Type B pancreatic cell (in vitro differentiated cells): ENCODE measurements at regions not wholly inside any gene's neighbourhood (a gene's known extent, or its start where the extent isn't known, plus 50 kb on each side); places are given as distances from the start of the nearest gene placed in this dataset.

Source experiments
- DNase-seq: peaks from one replicate; pipeline ENCODE4 v3.0.0; 2021; ENCODE audit warnings: mixed read lengths; ENCODE audit not compliant: unreplicated experiment; ENCODE audit errors: extremely low spot score
- H3K27ac Mint-ChIP-seq: 2 replicates; pipeline ENCODE4 v1.8.0; 2021; ENCODE audit warnings: mild to moderate bottlenecking, mixed read lengths
- H3K27me3 Mint-ChIP-seq: 2 replicates; pipeline ENCODE4 v1.8.0; 2021; ENCODE audit warnings: mixed read lengths
- H3K36me3 Mint-ChIP-seq: 2 replicates; pipeline ENCODE4 v1.8.0; 2021; ENCODE audit warnings: mixed read lengths
- H3K4me1 Mint-ChIP-seq: one replicate; pipeline ENCODE4 v1.8.0; 2021; ENCODE audit warnings: mixed read lengths; ENCODE audit not compliant: unreplicated experiment
- H3K4me3 Mint-ChIP-seq: 2 replicates; pipeline ENCODE4 v1.8.0; 2021; ENCODE audit warnings: mild to moderate bottlenecking, mixed read lengths
- H3K9me3 Mint-ChIP-seq: 2 replicates; pipeline ENCODE4 v1.8.0; 2021; ENCODE audit warnings: mixed read lengths
- CTCF ChIP-seq: fragments of 200-600 bp; sonication (generic); conservative IDR thresholded peaks from 2 replicates; pipeline ENCODE4 v1.5.0; 2021; ENCODE audit warnings: antibody characterized with exemption, mild to moderate bottlenecking

- no peaks in the 10 kb centered on the region for H3K27me3 Mint-ChIP-seq
Measured at GRCh38 chr4:45550766-45551366, 573.0 kb downstream of the GABRG1 start.

GRCh38 chr4:45539142-45539814 lies 584.6 kb downstream of the GABRG1 start:
- H3K4me1 Mint-ChIP-seq: no peaks in the 10 kb centered on the region
- H3K9me3 Mint-ChIP-seq: peaks cover 10% of the 10 kb centered on the region
- no peaks in the 10 kb centered on the region for H3K27me3 Mint-ChIP-seq
- no peak for TF ChIP-seq CTCF
- H3K4me3 Mint-ChIP-seq: no peak overlapping the region
- no peak overlapping the region for H3K27ac Mint-ChIP-seq
- H3K36me3 Mint-ChIP-seq: no peaks in the 10 kb centered on the region
- no peak for DNase-seq

More at GRCh38 chr4:45550766-45551366, 573.0 kb downstream of the GABRG1 start:
- Mint-ChIP-seq H3K4me1 (no peaks in the 10 kb centered on the region), H3K27ac (no peak overlapping the region), H3K4me3 (no peak overlapping the region), H3K9me3 (peaks cover 4% of the 10 kb centered on the region), H3K36me3 (no peaks in the 10 kb centered on the region)
- no peak for TF ChIP-seq CTCF
- DNase-seq: no peak

- Mint-ChIP-seq H3K36me3 (no peaks in the 10 kb centered on the region), H3K4me3 (no peak overlapping the region), H3K4me1 (no peaks in the 10 kb centered on the region), H3K9me3 (no peaks in the 10 kb centered on the region), H3K27me3 (no peaks in the 10 kb centered on the region), H3K27ac (no peak overlapping the region)
- no peak for TF ChIP-seq CTCF
- no peak for DNase-seq
Measured at GRCh38 chr4:45530498-45530897, 593.4 kb downstream of the GABRG1 start.

GRCh38 chr4:45527160-45527559 lies 596.7 kb downstream of the GABRG1 start:
- no peak for DNase-seq
- Mint-ChIP-seq H3K27ac (no peak overlapping the region), H3K9me3 (no peaks in the 10 kb centered on the region), H3K27me3 (no peaks in the 10 kb centered on the region), H3K4me1 (no peaks in the 10 kb centered on the region), H3K36me3 (no peaks in the 10 kb centered on the region), H3K4me3 (no peak overlapping the region)
- TF ChIP-seq CTCF: no peak

- Mint-ChIP-seq H3K4me1 (no peaks in the 10 kb centered on the region), H3K36me3 (no peaks in the 10 kb centered on the region), H3K27ac (no peak overlapping the region)
Measured at GRCh38 chr4:45518832-45519231, 605.0 kb downstream of the GABRG1 start.

More at GRCh38 chr4:45518832-45519231, 605.0 kb downstream of the GABRG1 start:
- no peak for TF ChIP-seq CTCF
- Mint-ChIP-seq H3K4me3 (no peak overlapping the region), H3K27me3 (no peaks in the 10 kb centered on the region), H3K9me3 (no peaks in the 10 kb centered on the region)
- DNase-seq: no peak
